OCI-LY1 (cell line): ENCODE measurements at regions not wholly inside any gene's neighbourhood (a gene's known extent, or its start where the extent isn't known, plus 50 kb on each side); places are given as distances from the start of the nearest gene placed in this dataset.

Experiments
- EZH2 ChIP-seq: fragments of 200-600 bp; sonication (generic), shearing (Covaris generic); IDR thresholded peaks from 2 replicates; pipeline ENCODE4 v1.8.0; 2017; ENCODE audit warnings: borderline replicate concordance, mixed run types, mild to moderate bottlenecking, antibody characterized with exemption, low read length, moderate library complexity, mixed read lengths
- TF ChIP-seq, protein P1 (sequence below): fragments of 200-600 bp; sonication (generic), shearing (Covaris generic); IDR thresholded peaks from 2 replicates; pipeline ENCODE4 v1.5.1; 2017; ENCODE audit warnings: mild to moderate bottlenecking, antibody characterized with exemption, low read length, moderate library complexity, mixed read lengths

GRCh38 chr13:30045916-30046704 lies 195.7 kb upstream of the UBL3 start:
- TF ChIP-seq, protein P1, sequence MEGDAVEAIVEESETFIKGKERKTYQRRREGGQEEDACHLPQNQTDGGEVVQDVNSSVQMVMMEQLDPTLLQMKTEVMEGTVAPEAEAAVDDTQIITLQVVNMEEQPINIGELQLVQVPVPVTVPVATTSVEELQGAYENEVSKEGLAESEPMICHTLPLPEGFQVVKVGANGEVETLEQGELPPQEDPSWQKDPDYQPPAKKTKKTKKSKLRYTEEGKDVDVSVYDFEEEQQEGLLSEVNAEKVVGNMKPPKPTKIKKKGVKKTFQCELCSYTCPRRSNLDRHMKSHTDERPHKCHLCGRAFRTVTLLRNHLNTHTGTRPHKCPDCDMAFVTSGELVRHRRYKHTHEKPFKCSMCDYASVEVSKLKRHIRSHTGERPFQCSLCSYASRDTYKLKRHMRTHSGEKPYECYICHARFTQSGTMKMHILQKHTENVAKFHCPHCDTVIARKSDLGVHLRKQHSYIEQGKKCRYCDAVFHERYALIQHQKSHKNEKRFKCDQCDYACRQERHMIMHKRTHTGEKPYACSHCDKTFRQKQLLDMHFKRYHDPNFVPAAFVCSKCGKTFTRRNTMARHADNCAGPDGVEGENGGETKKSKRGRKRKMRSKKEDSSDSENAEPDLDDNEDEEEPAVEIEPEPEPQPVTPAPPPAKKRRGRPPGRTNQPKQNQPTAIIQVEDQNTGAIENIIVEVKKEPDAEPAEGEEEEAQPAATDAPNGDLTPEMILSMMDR = no peak
- TF ChIP-seq EZH2 = no peak
